ENCODE measurements at regions not wholly inside any gene's neighbourhood (a gene's known extent, or its start where the extent isn't known, plus 50 kb on each side); places are given as distances from the start of the nearest gene placed in this dataset.

- Histone ChIP-seq H3K23me2 (ENCODE audit: insufficient read length, low read depth, low read length, poor library complexity, severe bottlenecking) (no peaks in the 10 kb centered on the region), H3K18ac (ENCODE audit: insufficient read length, low read depth, low read length) (no peak overlapping the region), H3K9me3 (ENCODE audit: control insufficient read depth, low read depth, low read length) (peaks cover 7% of the 10 kb centered on the region), H4K91ac (ENCODE audit: insufficient read length, low read depth, low read length) (no peak overlapping the region), H3K14ac (ENCODE audit: insufficient read depth, low read length) (no peak overlapping the region), H4K20me1 (ENCODE audit: control insufficient read depth, insufficient read depth, insufficient read length) (no peaks in the 10 kb centered on the region), H3K4ac (ENCODE audit: low read depth, low read length) (no peak overlapping the region), H3K4me2 (ENCODE audit: insufficient read depth, insufficient read length, low read length) (no peak overlapping the region), H2BK5ac (ENCODE audit: insufficient read length, low read length) (no peak overlapping the region), H3K9ac (ENCODE audit: extremely low read depth, insufficient read length, low read length) (no peak overlapping the region), H4K5ac (ENCODE audit: insufficient read length, low read depth, low read length) (no peak overlapping the region), H3K27me3 (ENCODE audit: insufficient read depth, low read length) (no peaks in the 10 kb centered on the region; the same call in 1 of the 2 replicates), H3K79me1 (ENCODE audit: insufficient read depth, low read depth, low read length, poor library complexity, severe bottlenecking) (no peaks in the 10 kb centered on the region), H3K23ac (ENCODE audit: insufficient read length, low read depth, low read length) (no peak overlapping the region), H2BK20ac (ENCODE audit: low read depth, low read length, poor library complexity, severe bottlenecking) (no peak overlapping the region), H2BK120ac (ENCODE audit: low read depth, low read length, poor library complexity, severe bottlenecking) (no peak overlapping the region), H2AFZ (ENCODE audit: low read length) (no peak overlapping the region), H3K56ac (ENCODE audit: insufficient read length, low read depth, low read length) (no peak overlapping the region), H2BK12ac (ENCODE audit: insufficient read length, low read depth, low read length) (no peak overlapping the region), H2AK5ac (ENCODE audit: insufficient read length, low read length) (no peak overlapping the region), H3T11ph (ENCODE audit: low read length) (no peak overlapping the region), H3K79me2 (ENCODE audit: insufficient read depth, low read length) (no peaks in the 10 kb centered on the region), H3K27ac (ENCODE audit: insufficient read length, low read depth, low read length) (no peak overlapping the region), H4K8ac (replicated peaks; ENCODE audit: insufficient read length, low read depth, low read length) (no peak overlapping the region), H3K4me1 (ENCODE audit: insufficient read depth, low read length) (no peaks in the 10 kb centered on the region), H2BK15ac (ENCODE audit: low read depth, low read length) (no peak overlapping the region)
- peaks cover 25 to 29% of the 10 kb centered on the region in 2 experiments for H3K9me3 Mint-ChIP-seq
- no CpG with 5 or more reads among the region's 2 CpGs for WGBS (ENCODE audit: extremely low coverage, insufficient read length, low lambda C conversion rate)
- no peak for DNase-seq
- no peak for TF ChIP-seq CTCF (conservative IDR thresholded peaks at IDR 0.05)
- no peaks in the 10 kb centered on the region for H3K4me1 Mint-ChIP-seq
- H3K27me3 Mint-ChIP-seq (ENCODE audit: low read depth) = no peaks in the 10 kb centered on the region
- H3K36me3 Mint-ChIP-seq (ENCODE audit: insufficient read depth in 1 of 3, low read depth in 3 of 3) = peaks cover 15 to 27% (median 21%) of the 10 kb centered on the region in 3 experiments
- H3K27ac Mint-ChIP-seq = no peak overlapping the region; a peak in 1 of 7 replicates
- H3K4me3 Mint-ChIP-seq = no peak overlapping the region
Observed at GRCh38 chr13:64263285-64263684, 2847.6 kb upstream of the PCDH20 start.
